Nephron progenitor cell (in vitro differentiated cells): ENCODE measurements at regions not wholly inside any gene's neighbourhood (a gene's known extent, or its start where the extent isn't known, plus 50 kb on each side); places are given as distances from the start of the nearest gene placed in this dataset.

Experiments used
- DNase-seq: peaks from one replicate; pipeline ENCODE4 v3.0.0; 2021
- H3K27ac Mint-ChIP-seq: 2 replicates; pipeline ENCODE4 v1.8.0; 2021; ENCODE audit warnings: mild to moderate bottlenecking, moderate library complexity, mixed read lengths
- H3K27me3 Mint-ChIP-seq: 2 replicates; pipeline ENCODE4 v1.8.0; 2021; ENCODE audit warnings: mild to moderate bottlenecking, low read depth, mixed read lengths; ENCODE audit not compliant: poor library complexity
- H3K36me3 Mint-ChIP-seq: 2 replicates; pipeline ENCODE4 v1.8.0; 2021; ENCODE audit warnings: low read depth, mixed read lengths
- H3K4me1 Mint-ChIP-seq: 2 replicates; pipeline ENCODE4 v1.8.0; 2021; ENCODE audit warnings: mixed read lengths
- H3K4me3 Mint-ChIP-seq: 2 replicates; pipeline ENCODE4 v1.8.0; 2021; ENCODE audit warnings: mild to moderate bottlenecking, moderate library complexity, mixed read lengths
- H3K9me3 Mint-ChIP-seq: 2 replicates; pipeline ENCODE4 v1.8.0; 2021; ENCODE audit warnings: mild to moderate bottlenecking, moderate library complexity, mixed read lengths
- CTCF ChIP-seq: fragments of 200-600 bp; sonication (generic); IDR thresholded peaks from 2 replicates; pipeline ENCODE4 v1.5.0; 2021; ENCODE audit warnings: antibody characterized with exemption

- H3K36me3 Mint-ChIP-seq = no peaks in the 10 kb centered on the region
- no peak overlapping the region for H3K27ac Mint-ChIP-seq
- no peak overlapping the region for H3K4me3 Mint-ChIP-seq
- TF ChIP-seq CTCF = no peak
- no peak for DNase-seq
- H3K4me1 Mint-ChIP-seq = peaks cover 74% of the 10 kb centered on the region
- no peaks in the 10 kb centered on the region for H3K9me3 Mint-ChIP-seq
- H3K27me3 Mint-ChIP-seq = no peaks in the 10 kb centered on the region
These were observed 873.0 kb upstream of the NR2F2 start for GRCh38 chr15:95457520-95457919.

GRCh38 chr15:95458721-95459120 is 871.8 kb upstream of the NR2F2 start:
- Mint-ChIP-seq H3K9me3 (no peaks in the 10 kb centered on the region), H3K4me1 (peaks cover 72% of the 10 kb centered on the region), H3K27ac (peak overlapping the region; percentile 3), H3K27me3 (no peaks in the 10 kb centered on the region), H3K36me3 (no peaks in the 10 kb centered on the region), H3K4me3 (peak overlapping the region; percentile 10)
- no peak for DNase-seq
- TF ChIP-seq CTCF = no peak

- no peak for TF ChIP-seq CTCF
- H3K27me3 Mint-ChIP-seq = no peaks in the 10 kb centered on the region
- no peaks in the 10 kb centered on the region for H3K9me3 Mint-ChIP-seq
- no peak for DNase-seq
- H3K27ac Mint-ChIP-seq = peak overlapping the region; percentile 34
- H3K36me3 Mint-ChIP-seq = no peaks in the 10 kb centered on the region
- H3K4me1 Mint-ChIP-seq = peaks cover 68% of the 10 kb centered on the region
- no peak overlapping the region for H3K4me3 Mint-ChIP-seq
These were observed 871.2 kb upstream of the NR2F2 start for GRCh38 chr15:95459273-95459672.

- TF ChIP-seq CTCF = no peak
- no peaks in the 10 kb centered on the region for H3K27me3 Mint-ChIP-seq
- H3K9me3 Mint-ChIP-seq = peaks cover 3% of the 10 kb centered on the region
- no peak overlapping the region for H3K27ac Mint-ChIP-seq
- H3K36me3 Mint-ChIP-seq = no peaks in the 10 kb centered on the region
- H3K4me3 Mint-ChIP-seq = no peak overlapping the region
- peaks cover 42% of the 10 kb centered on the region for H3K4me1 Mint-ChIP-seq
- no peak for DNase-seq
These were observed 866.0 kb upstream of the NR2F2 start for GRCh38 chr15:95464509-95464908.

- peak; percentile 8 for DNase-seq
These were observed 861.7 kb upstream of the NR2F2 start for GRCh38 chr15:95468820-95469219.

More at GRCh38 chr15:95468820-95469219, 861.7 kb upstream of the NR2F2 start:
- Mint-ChIP-seq H3K27ac (peak overlapping the region; percentile 86), H3K4me1 (peaks cover 51% of the 10 kb centered on the region), H3K9me3 (peaks cover 3% of the 10 kb centered on the region), H3K4me3 (no peak overlapping the region), H3K27me3 (no peaks in the 10 kb centered on the region), H3K36me3 (no peaks in the 10 kb centered on the region)
- no peak for TF ChIP-seq CTCF
